ENCODE measurements at regions not wholly inside any gene's neighbourhood (a gene's known extent, or its start where the extent isn't known, plus 50 kb on each side); places are given as distances from the start of the nearest gene placed in this dataset.

- no peak overlapping the region for H3K27ac Mint-ChIP-seq
- Histone ChIP-seq H3K9me3 (ENCODE audit: control insufficient read depth in 2 of 2, low read length in 2 of 2) (peaks cover 0 to 17% of the 10 kb centered on the region in 2 experiments), H3K36me3 (ENCODE audit: control insufficient read depth, insufficient read depth, low read length) (no peaks in the 10 kb centered on the region), H3K27me3 (ENCODE audit: control insufficient read depth, insufficient read depth, low read length) (no peaks in the 10 kb centered on the region), H3K4me1 (ENCODE audit: control insufficient read depth, insufficient read depth, low read length, poor library complexity, severe bottlenecking) (no peaks in the 10 kb centered on the region), H3K27ac (ENCODE audit: insufficient read depth, low read length, poor library complexity, severe bottlenecking) (no peak overlapping the region), H3K4me3 (ENCODE audit: low read depth, low read length) (no peak overlapping the region)
- no peak for DNase-seq
- peaks cover 0 to 13% (median 7%) of the 10 kb centered on the region in 7 donors for H3K9me3 Mint-ChIP-seq
- no peaks in the 10 kb centered on the region for H3K27me3 Mint-ChIP-seq
- no peaks in the 10 kb centered on the region for H3K4me1 Mint-ChIP-seq
- no peak for ATAC-seq (ENCODE audit: low read depth in 2 of 2)
- no peaks in the 10 kb centered on the region for H3K36me3 Mint-ChIP-seq
- H3K4me3 Mint-ChIP-seq, result no peak overlapping the region
These were observed 525.3 kb downstream of the ZNF33B start for GRCh38 chr10:42113158-42113450.

GRCh38 chr10:42112331-42113157 is 525.8 kb downstream of the ZNF33B start:
- DNase-seq, result no peak

GRCh38 chr10:42111661-42112330 is 526.6 kb downstream of the ZNF33B start:
- no peak overlapping the region for H3K27ac ChIP-seq (ENCODE audit: insufficient read depth, low read length, poor library complexity, severe bottlenecking)
- Mint-ChIP-seq H3K4me3 (no peak overlapping the region), H3K27ac (no peak overlapping the region), H3K9me3 (peaks cover 0 to 10% (median 6%) of the 10 kb centered on the region in 7 donors), H3K36me3 (no peaks in the 10 kb centered on the region), H3K27me3 (no peaks in the 10 kb centered on the region), H3K4me1 (no peaks in the 10 kb centered on the region)
- peaks cover 0 to 17% of the 10 kb centered on the region in 2 experiments for H3K9me3 ChIP-seq (ENCODE audit: control insufficient read depth in 2 of 2, low read length in 2 of 2)
- no peak overlapping the region for H3K4me3 ChIP-seq (ENCODE audit: low read depth, low read length)
- H3K4me1 ChIP-seq (ENCODE audit: control insufficient read depth, insufficient read depth, low read length, poor library complexity, severe bottlenecking), result no peaks in the 10 kb centered on the region
- no peak for DNase-seq
- no peaks in the 10 kb centered on the region for H3K27me3 ChIP-seq (ENCODE audit: control insufficient read depth, insufficient read depth, low read length)
- no peak for ATAC-seq (ENCODE audit: low read depth in 2 of 2)
- no peaks in the 10 kb centered on the region for H3K36me3 ChIP-seq (ENCODE audit: control insufficient read depth, insufficient read depth, low read length)

More at GRCh38 chr10:42112331-42113157, 525.8 kb downstream of the ZNF33B start:
- Histone ChIP-seq H3K4me1 (ENCODE audit: control insufficient read depth, insufficient read depth, low read length, poor library complexity, severe bottlenecking) (no peaks in the 10 kb centered on the region), H3K36me3 (ENCODE audit: control insufficient read depth, insufficient read depth, low read length) (no peaks in the 10 kb centered on the region), H3K4me3 (ENCODE audit: low read depth, low read length) (no peak overlapping the region), H3K9me3 (ENCODE audit: control insufficient read depth in 2 of 2, low read length in 2 of 2) (peaks cover 0 to 17% of the 10 kb centered on the region in 2 experiments), H3K27me3 (ENCODE audit: control insufficient read depth, insufficient read depth, low read length) (no peaks in the 10 kb centered on the region), H3K27ac (ENCODE audit: insufficient read depth, low read length, poor library complexity, severe bottlenecking) (no peak overlapping the region)
- H3K4me1 Mint-ChIP-seq, result no peaks in the 10 kb centered on the region
- H3K9me3 Mint-ChIP-seq, result peaks cover 0 to 10% (median 7%) of the 10 kb centered on the region in 7 donors
- H3K4me3 Mint-ChIP-seq, result no peak overlapping the region
- ATAC-seq (ENCODE audit: low read depth in 2 of 2), result no peak
- no peaks in the 10 kb centered on the region for H3K36me3 Mint-ChIP-seq
- H3K27me3 Mint-ChIP-seq, result no peaks in the 10 kb centered on the region
- H3K27ac Mint-ChIP-seq, result no peak overlapping the region

GRCh38 chr10:42111076-42111475 is 527.3 kb downstream of the ZNF33B start:
- no peaks in the 10 kb centered on the region for H3K4me1 Mint-ChIP-seq
- DNase-seq, result no peak
- H3K27me3 ChIP-seq (ENCODE audit: control insufficient read depth, insufficient read depth, low read length), result no peaks in the 10 kb centered on the region
- H3K27me3 Mint-ChIP-seq, result no peaks in the 10 kb centered on the region
- no peak overlapping the region for H3K27ac ChIP-seq (ENCODE audit: insufficient read depth, low read length, poor library complexity, severe bottlenecking)
- ATAC-seq (ENCODE audit: low read depth in 2 of 2), result no peak
- H3K9me3 ChIP-seq (ENCODE audit: control insufficient read depth in 2 of 2, low read length in 2 of 2), result peaks cover 0 to 17% of the 10 kb centered on the region in 2 experiments
- H3K27ac Mint-ChIP-seq, result no peak overlapping the region
- peaks cover 0 to 13% (median 6%) of the 10 kb centered on the region in 7 donors for H3K9me3 Mint-ChIP-seq
- H3K36me3 Mint-ChIP-seq, result no peaks in the 10 kb centered on the region
- H3K36me3 ChIP-seq (ENCODE audit: control insufficient read depth, insufficient read depth, low read length), result no peaks in the 10 kb centered on the region
- no peak overlapping the region for H3K4me3 Mint-ChIP-seq
- no peaks in the 10 kb centered on the region for H3K4me1 ChIP-seq (ENCODE audit: control insufficient read depth, insufficient read depth, low read length, poor library complexity, severe bottlenecking)
- H3K4me3 ChIP-seq (ENCODE audit: low read depth, low read length), result no peak overlapping the region

Data from CD4-positive, CD25-positive, alpha-beta regulatory T cell (primary cell).